ENCODE measurements at regions not wholly inside any gene's neighbourhood (a gene's known extent, or its start where the extent isn't known, plus 50 kb on each side); places are given as distances from the start of the nearest gene placed in this dataset.

DNA sequence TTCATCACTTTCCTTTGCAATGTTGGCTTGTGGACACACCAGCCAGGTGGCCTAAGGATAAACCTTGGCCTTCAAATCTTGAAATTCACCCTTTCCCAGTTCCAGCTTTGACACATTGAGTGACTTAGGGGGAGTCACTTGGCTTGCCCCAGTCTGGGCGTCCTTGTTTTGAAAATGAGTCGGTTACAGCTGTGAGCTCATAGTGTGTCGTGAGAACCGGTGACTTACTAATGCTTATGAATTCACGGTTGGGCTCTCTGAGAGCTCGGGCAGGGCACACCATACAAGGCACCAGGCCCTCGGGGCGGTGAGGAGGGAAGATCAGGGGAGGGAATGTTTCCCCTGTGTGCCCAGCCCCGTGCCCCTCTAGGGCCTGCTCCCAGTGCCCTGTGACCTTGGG, 126.9 kb upstream of the TMPRSS2 start:
- Histone ChIP-seq H3K4me2 (ENCODE audit: low read length) (no peak overlapping the region), H3K27ac (ENCODE audit: low read depth, low read length, poor library complexity, severe bottlenecking) (no peak overlapping the region), H3K4me1 (ENCODE audit: insufficient read depth, low read length, severe bottlenecking) (no peaks in the 10 kb centered on the region)

DNA sequence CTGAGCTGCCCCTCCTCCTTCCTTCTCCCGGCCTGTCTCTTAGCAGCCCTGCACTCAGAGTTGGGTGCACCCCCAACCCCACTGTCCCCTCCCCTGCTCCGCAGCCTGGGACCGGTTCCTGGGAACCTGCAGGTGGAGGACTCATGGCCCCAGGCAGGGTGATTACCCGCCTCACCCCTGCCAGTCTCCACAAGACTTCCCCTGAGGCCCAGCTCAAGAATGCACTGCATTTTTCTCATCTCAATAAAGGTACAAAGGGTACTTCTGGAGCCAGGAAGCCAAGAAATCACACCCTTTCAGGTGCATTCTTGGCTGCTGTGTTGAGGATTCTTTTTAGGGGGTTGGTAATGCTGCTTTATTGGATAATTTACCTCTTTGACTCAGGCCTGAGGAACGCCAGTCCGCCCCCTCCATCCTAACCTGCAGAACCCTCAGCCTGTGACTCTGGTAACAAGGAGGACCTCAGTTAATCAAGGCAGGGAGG, 126.3 kb upstream of the TMPRSS2 start:
- TF ChIP-seq EZH2 (IDR thresholded peaks at IDR 0.05; ENCODE audit: borderline replicate concordance, low read length) (no peak), CTCF (IDR thresholded peaks at IDR 0.05; ENCODE audit: low read length) (no peak)
- Histone ChIP-seq H3K36me3 (ENCODE audit: insufficient read depth, low read length) (no peaks in the 10 kb centered on the region; the same call in 1 of the 2 replicates), H3K9ac (ENCODE audit: low read length) (no peak overlapping the region), H3K9me2 (ENCODE audit: low read depth, low read length) (no peaks in the 10 kb centered on the region), H2AFZ (ENCODE audit: low read length) (no peak overlapping the region), H3K27ac (ENCODE audit: low read depth, low read length, poor library complexity, severe bottlenecking) (no peak overlapping the region), H3K27me3 (ENCODE audit: insufficient read depth, low read length) (peaks cover 8% of the 10 kb centered on the region; the same call in 1 of the 2 replicates), H4K20me1 (ENCODE audit: insufficient read depth, low read length) (no peaks in the 10 kb centered on the region), H3K79me2 (ENCODE audit: insufficient read depth, low read length) (no peaks in the 10 kb centered on the region), H3F3A (ENCODE audit: insufficient read depth, low read length) (no peaks in the 10 kb centered on the region), H3K9me3 (ENCODE audit: low read length) (no peaks in the 10 kb centered on the region; the same call in 1 of the 2 replicates), H3K4me3 (ENCODE audit: low read depth, low read length, poor library complexity, severe bottlenecking) (no peak overlapping the region), H3K4me2 (ENCODE audit: low read length) (no peak overlapping the region), H3K4me1 (ENCODE audit: insufficient read depth, low read length, severe bottlenecking) (no peaks in the 10 kb centered on the region)

More for the DNA sequence above, 126.9 kb upstream of the TMPRSS2 start:
- H3K9me2 ChIP-seq (ENCODE audit: low read depth, low read length): no peaks in the 10 kb centered on the region
- no peaks in the 10 kb centered on the region; the same call in 1 of the 2 replicates for H3K9me3 ChIP-seq (ENCODE audit: low read length)
- no peaks in the 10 kb centered on the region for H3K36me3 ChIP-seq (ENCODE audit: insufficient read depth, low read length)
- H3K79me2 ChIP-seq (ENCODE audit: insufficient read depth, low read length): no peaks in the 10 kb centered on the region
- TF ChIP-seq EZH2 (IDR thresholded peaks at IDR 0.05; ENCODE audit: borderline replicate concordance, low read length): no peak
- no peak for TF ChIP-seq CTCF (IDR thresholded peaks at IDR 0.05; ENCODE audit: low read length)
- no peak overlapping the region for H3K4me3 ChIP-seq (ENCODE audit: low read depth, low read length, poor library complexity, severe bottlenecking)
- H2AFZ ChIP-seq (ENCODE audit: low read length): no peak overlapping the region
- H4K20me1 ChIP-seq (ENCODE audit: insufficient read depth, low read length): no peaks in the 10 kb centered on the region
- peaks cover 5% of the 10 kb centered on the region; the same call in 1 of the 2 replicates for H3K27me3 ChIP-seq (ENCODE audit: insufficient read depth, low read length)
- no peak overlapping the region for H3K9ac ChIP-seq (ENCODE audit: low read length)
- H3F3A ChIP-seq (ENCODE audit: insufficient read depth, low read length): no peaks in the 10 kb centered on the region

DNA sequence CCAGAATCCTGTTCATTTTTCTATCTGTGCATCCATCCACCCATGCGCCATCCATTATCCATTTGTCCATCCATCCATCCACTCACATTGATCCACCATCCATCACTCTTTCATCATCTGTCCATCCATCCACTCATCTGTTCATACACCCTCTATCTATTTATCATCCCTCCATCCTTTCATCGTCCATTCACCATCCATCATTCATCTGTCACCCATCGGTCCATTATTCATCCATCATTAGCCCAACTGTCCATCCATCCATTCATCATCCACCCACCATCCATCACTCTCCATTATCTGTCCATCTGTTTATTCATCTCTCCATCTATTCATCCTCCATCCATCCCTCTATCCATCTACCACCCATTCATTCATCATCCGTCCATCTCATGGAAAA, 125.7 kb upstream of the TMPRSS2 start:
- no peaks in the 10 kb centered on the region for H3K4me1 ChIP-seq (ENCODE audit: insufficient read depth, low read length, severe bottlenecking)
- H3K4me2 ChIP-seq (ENCODE audit: low read length): no peak overlapping the region
- H2AFZ ChIP-seq (ENCODE audit: low read length): no peak overlapping the region
- H3K79me2 ChIP-seq (ENCODE audit: insufficient read depth, low read length): no peaks in the 10 kb centered on the region
- H4K20me1 ChIP-seq (ENCODE audit: insufficient read depth, low read length): no peaks in the 10 kb centered on the region
- H3K9ac ChIP-seq (ENCODE audit: low read length): no peak overlapping the region
- H3F3A ChIP-seq (ENCODE audit: insufficient read depth, low read length): no peaks in the 10 kb centered on the region
- no peaks in the 10 kb centered on the region; the same call in 1 of the 2 replicates for H3K36me3 ChIP-seq (ENCODE audit: insufficient read depth, low read length)
- peaks cover 14% of the 10 kb centered on the region; the same call in 1 of the 2 replicates for H3K27me3 ChIP-seq (ENCODE audit: insufficient read depth, low read length)
- no peak overlapping the region for H3K27ac ChIP-seq (ENCODE audit: low read depth, low read length, poor library complexity, severe bottlenecking)
- no peak overlapping the region for H3K4me3 ChIP-seq (ENCODE audit: low read depth, low read length, poor library complexity, severe bottlenecking)
- H3K9me3 ChIP-seq (ENCODE audit: low read length): no peaks in the 10 kb centered on the region; the same call in 1 of the 2 replicates
- no peak for TF ChIP-seq EZH2 (IDR thresholded peaks at IDR 0.05; ENCODE audit: borderline replicate concordance, low read length)
- no peak for TF ChIP-seq CTCF (IDR thresholded peaks at IDR 0.05; ENCODE audit: low read length)
- no peaks in the 10 kb centered on the region for H3K9me2 ChIP-seq (ENCODE audit: low read depth, low read length)

All from OCI-LY1 (cell line).